HG03103 (cell line): ENCODE measurements at regions not wholly inside any gene's neighbourhood (a gene's known extent, or its start where the extent isn't known, plus 50 kb on each side); places are given as distances from the start of the nearest gene placed in this dataset.
"Not testable (repeated sequence)": the region's sequence is repeated elsewhere in the genome, so short reads cannot be mapped to it uniquely, and the experiment has no call there.

Source experiments
- ATAC-seq: cut with Tn5 transposase; IDR thresholded peaks from one replicate; pipeline ENCODE4 v1.9.1; 2021; ENCODE audit warnings: low read depth; ENCODE audit not compliant: unreplicated experiment

GRCh38 chr7:35968140-35968940 lies 167.5 kb downstream of the SEPTIN7 start:
- ATAC-seq = no peak

- ATAC-seq = no peak
These were observed 168.2 kb downstream of the SEPTIN7 start for GRCh38 chr7:35969066-35969465.

- ATAC-seq = no peak
These were observed 169.6 kb downstream of the SEPTIN7 start for GRCh38 chr7:35970458-35970857.

GRCh38 chr7:35971133-35971891 lies 170.5 kb downstream of the SEPTIN7 start:
- no peak for ATAC-seq

GRCh38 chr7:35975851-35976454 lies 175.1 kb downstream of the SEPTIN7 start:
- ATAC-seq = peak; percentile 65

GRCh38 chr7:35978816-35979640 lies 174.0 kb upstream of the EEPD1 start:
- not testable (repeated sequence) for ATAC-seq

GRCh38 chr7:35982600-35982999 lies 170.5 kb upstream of the EEPD1 start:
- no peak for ATAC-seq

GRCh38 chr7:35983626-35984025 lies 169.4 kb upstream of the EEPD1 start:
- no peak for ATAC-seq

GRCh38 chr7:35985126-35985754 lies 167.8 kb upstream of the EEPD1 start:
- ATAC-seq = peak; percentile 91

GRCh38 chr7:35987016-35987415 lies 166.0 kb upstream of the EEPD1 start:
- no peak for ATAC-seq

- ATAC-seq = no peak
These were observed 164.9 kb upstream of the EEPD1 start for GRCh38 chr7:35988105-35988504.

- no peak for ATAC-seq
These were observed 164.2 kb upstream of the EEPD1 start for GRCh38 chr7:35988818-35989217.

- ATAC-seq = no peak
These were observed 161.4 kb upstream of the EEPD1 start for GRCh38 chr7:35991511-35992232.

- ATAC-seq = no peak
These were observed 160.6 kb upstream of the EEPD1 start for GRCh38 chr7:35992436-35992835.

GRCh38 chr7:35993113-35993512 lies 159.9 kb upstream of the EEPD1 start:
- ATAC-seq = no peak

GRCh38 chr7:35993676-35994606 lies 159.1 kb upstream of the EEPD1 start:
- ATAC-seq = no peak

- ATAC-seq = no peak
These were observed 157.7 kb upstream of the EEPD1 start for GRCh38 chr7:35995334-35995733.

GRCh38 chr7:35998481-35998880 lies 154.6 kb upstream of the EEPD1 start:
- no peak for ATAC-seq
